Astrocyte (in vitro differentiated cells and primary cell): ENCODE measurements at regions not wholly inside any gene's neighbourhood (a gene's known extent, or its start where the extent isn't known, plus 50 kb on each side); places are given as distances from the start of the nearest gene placed in this dataset.

Experiments used
- CTCF ChIP-seq: IDR thresholded peaks from 2 replicates; pipeline ENCODE4 v1.5.1; 2011; ENCODE audit warnings: low read depth, mild to moderate bottlenecking, inconsistent platforms, low read length, moderate library complexity; ENCODE audit not compliant: insufficient read depth
- EZH2 ChIP-seq: IDR thresholded peaks from 2 replicates; pipeline ENCODE4 v1.6.1; 2012; ENCODE audit warnings: mild to moderate bottlenecking, low read length, inconsistent platforms; ENCODE audit not compliant: insufficient read depth

GRCh38 chr5:74464512-74465209, 175.9 kb downstream of the ENC1 start:
- TF ChIP-seq CTCF (no peak), EZH2 (no peak)
